Stimulated activated CD4-positive, alpha-beta T cell treated with anti-CD3 and anti-CD28 coated beads, Interleukin-2, amount 100 ng/mL, for 24 hours (primary cell): ENCODE measurements at regions not wholly inside any gene's neighbourhood (a gene's known extent, or its start where the extent isn't known, plus 50 kb on each side); places are given as distances from the start of the nearest gene placed in this dataset.

Experiments used
- DNase-seq, 2 donors: peaks; one replicate each; pipeline ENCODE4 v3.0.0-alpha.2; 2020

DNA sequence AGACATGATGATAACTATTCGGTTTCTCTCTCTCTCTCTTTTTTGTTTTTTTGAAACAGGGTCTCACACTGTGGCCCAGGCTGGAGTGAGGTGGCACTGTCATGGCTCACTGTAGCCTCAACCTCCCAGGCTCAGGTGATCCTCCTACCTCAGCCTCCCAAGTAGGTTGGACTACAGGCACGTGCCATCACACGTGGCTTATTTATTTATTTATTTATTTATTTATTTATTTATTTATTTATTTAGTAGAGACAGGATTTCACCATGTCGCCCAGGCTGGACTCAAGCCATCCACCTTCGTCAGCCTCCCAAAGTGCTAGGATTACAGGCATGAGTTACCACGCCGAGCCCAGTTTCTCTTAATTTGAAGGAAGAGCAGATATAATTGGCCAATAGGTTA, 427.9 kb upstream of the JAG1 start:
- DNase-seq, result no peak

DNA sequence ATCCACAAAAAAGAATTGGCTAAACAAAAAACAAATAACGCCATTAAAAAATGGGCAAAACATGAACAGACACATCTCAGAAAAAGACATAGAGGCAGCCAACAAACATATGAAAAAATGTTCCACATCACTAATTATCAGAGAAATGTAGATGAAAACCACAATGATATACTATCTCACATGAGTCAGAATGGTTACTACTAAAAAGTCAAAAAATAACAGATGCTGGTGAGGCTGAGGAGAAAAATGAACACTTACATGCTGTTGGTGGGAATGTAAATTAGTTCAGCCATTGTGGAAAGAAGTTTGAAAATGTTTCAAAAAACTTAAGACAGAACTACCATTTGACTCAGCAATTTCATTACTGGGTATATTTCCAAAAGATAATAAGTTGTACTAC, 430.1 kb upstream of the JAG1 start:
- no peak for DNase-seq

- DNase-seq, result no peak
These were observed 434.5 kb upstream of the JAG1 start for GRCh38 chr20:11108102-11108810.

DNA sequence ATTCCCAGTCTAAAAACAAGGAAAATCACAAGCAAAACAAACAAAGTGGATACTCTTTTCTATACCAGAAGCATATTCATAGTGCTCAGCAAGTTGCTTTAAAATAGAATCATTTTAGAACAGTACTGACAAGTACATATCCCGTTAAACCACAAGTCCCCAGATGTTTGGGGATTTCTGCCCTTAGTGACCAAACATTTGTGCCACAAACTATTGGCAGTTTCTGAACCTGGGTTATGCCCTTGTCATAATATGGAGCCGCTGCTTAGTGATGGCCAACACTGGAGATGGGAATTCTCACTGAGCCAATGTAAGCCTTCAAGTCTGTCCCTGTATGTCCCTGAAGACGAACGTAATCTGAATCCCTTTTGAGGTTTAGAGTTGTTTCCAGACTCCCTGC, 436.7 kb upstream of the JAG1 start:
- no peak for DNase-seq

GRCh38 chr20:11111191-11111590, 437.4 kb upstream of the JAG1 start:
- no peak for DNase-seq

DNA sequence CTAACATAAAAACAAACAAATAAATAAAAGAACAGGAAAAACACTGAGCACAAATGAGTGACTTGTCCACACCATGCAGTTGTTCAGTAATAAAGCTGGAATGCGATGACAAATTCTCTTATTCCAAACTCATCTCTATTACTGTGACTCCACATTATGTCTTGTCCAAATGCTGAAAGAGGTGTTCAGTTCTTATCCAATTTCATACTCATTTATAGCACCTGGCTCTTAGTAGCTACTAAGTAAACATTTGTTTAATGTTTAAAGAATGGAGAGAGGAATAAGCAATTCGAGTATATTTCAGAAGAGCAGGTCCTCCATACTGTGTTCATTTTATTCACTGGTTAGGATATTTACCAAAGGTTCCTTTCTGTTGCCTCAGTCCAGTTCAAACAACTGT, 439.0 kb upstream of the JAG1 start:
- no peak for DNase-seq

- DNase-seq, result no peak
These were observed 440.6 kb upstream of the JAG1 start for GRCh38 chr20:11114382-11114781.

GRCh38 chr20:11117808-11118528, 444.2 kb upstream of the JAG1 start:
- no peak for DNase-seq

- no peak for DNase-seq
These were observed 445.1 kb upstream of the JAG1 start for GRCh38 chr20:11118802-11119380.

DNA sequence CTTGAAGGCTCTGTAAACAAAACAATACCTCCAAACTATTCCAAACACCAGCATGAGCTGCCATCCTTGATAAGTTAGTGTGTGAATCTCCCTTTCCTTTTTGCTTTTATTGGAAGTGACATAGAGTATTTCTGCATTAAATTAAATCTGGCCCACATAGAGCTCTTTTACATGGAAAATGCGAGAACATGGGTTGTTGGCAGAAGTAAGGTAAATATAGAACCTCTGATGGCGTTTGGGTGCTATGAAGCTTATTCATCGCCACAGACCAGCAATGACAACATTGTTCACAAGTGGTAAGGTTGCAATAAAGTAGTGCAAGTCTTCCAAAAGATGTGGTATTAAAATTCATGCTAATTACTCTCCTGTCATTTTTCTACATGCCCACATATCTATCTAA, 445.8 kb upstream of the JAG1 start:
- no peak for DNase-seq

DNA sequence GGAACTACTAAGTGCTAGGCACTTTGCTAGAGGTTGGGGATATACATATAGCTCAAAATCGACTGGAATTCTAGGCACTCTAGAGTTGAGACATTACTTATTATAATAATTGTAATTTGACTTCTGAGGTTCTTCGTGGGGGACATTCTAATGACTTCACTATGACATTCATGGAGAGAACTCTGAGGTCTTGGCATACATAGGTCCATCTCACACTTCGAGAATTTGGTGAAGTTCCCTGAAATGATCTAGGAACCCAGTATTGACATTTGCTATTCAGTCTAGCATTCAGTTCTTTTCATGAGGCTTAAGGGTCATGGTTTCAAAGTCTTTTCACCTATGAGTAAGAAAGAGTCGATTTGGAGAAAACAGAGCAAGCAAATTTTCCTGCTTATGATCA, 446.6 kb upstream of the JAG1 start:
- no peak for DNase-seq

DNA sequence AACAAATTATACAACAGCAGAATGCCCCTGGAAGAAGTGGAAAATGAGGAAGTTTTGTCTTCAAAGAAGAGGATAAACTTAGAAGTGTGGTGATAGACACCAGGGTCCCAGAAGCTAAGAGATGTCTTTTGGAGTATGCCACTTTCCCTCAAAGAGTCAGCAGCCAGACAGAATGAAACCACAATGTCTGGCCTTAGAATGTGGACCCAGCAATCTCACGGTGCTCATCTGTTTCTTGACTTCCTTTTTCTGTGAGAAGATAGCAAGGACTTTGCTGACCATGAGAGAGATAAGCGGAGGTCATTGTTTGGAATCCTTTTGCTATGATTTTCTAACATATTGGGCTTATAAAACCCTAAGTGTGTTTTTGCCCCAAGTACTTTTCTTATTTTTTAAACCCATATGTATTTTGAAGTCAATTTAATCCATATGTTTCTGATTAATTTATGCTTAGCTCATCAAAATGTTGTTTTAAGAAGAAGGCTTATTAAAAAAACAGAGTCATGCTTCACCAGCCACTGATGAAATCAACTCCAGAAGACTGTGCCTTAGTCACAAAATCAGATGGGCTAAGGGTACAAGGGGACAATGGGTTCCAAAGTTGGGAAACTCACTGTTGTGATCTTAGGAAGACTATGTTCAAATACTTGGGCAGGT, 451.2 kb upstream of the JAG1 start:
- no peak for DNase-seq

GRCh38 chr20:11128220-11128718, 454.5 kb upstream of the JAG1 start:
- DNase-seq, result no peak

GRCh38 chr20:11128721-11129120, 454.9 kb upstream of the JAG1 start:
- DNase-seq, result no peak

- DNase-seq, result no peak
These were observed 456.9 kb upstream of the JAG1 start for GRCh38 chr20:11130554-11131166.

DNA sequence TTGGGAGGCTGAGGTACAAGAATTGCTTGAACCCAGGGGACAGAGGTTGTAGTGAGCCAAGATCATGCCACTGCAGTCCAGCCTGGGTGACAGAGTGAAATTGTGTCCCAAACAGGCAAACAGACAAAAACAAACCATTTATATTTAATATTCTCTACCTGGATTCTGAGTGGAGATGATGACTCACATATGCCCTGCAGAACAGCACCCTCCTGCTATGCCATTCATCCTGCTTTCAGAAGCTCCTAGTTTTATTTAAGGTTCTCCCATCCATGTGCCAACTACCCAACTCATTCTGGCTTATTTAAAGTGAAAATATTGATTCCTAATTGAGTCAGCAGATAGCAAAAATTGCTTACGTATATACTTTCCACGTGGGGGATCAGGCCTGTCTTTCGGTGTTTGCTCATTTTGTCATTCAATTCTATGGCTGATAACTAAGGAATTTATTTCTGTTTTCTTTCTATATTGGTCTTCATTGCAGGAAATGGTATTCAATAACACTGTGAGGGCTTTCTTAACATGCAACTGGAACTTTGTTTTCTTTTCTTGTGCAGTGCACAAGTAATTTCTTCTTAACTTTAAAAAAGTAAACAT, 459.1 kb upstream of the JAG1 start:
- no peak for DNase-seq

DNA sequence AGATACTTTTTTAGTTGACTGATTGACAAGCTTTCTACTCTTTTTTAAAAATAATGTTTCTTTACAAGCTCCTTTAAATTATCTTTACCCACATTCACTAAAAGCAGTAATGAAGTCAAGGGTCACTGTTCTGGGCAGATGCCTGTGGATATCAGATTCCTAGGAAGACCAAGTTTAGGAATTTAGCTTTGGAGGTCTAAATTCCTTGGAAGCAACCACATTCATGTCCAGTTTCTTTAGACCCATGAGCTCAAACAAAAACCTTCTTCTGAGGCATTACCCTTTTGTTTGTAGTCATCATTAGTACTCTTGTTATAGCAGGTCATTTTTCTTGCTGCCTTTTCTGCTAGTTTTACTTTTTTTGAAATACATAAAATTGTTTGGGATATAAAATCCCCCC, 462.9 kb upstream of the JAG1 start:
- no peak for DNase-seq

DNA sequence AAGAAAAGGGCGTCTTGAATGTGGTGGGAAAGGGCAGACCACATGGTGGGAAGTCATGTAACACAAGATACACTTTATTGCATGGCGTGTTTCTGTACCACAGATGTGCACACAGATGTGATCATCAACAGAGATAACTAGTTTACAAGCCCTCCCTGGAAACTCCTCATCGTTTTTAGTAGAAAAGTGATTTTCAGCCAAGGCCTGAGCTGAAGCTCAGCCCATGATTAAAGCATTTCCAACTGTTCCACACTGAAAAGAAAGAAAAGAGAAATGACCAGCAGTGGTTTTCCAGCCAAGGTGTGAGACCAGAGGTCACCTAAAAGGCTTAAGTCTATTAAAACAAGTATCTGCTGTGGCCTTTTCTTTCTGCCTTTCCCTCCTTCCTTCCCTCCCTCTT, 463.9 kb upstream of the JAG1 start:
- no peak for DNase-seq

GRCh38 chr20:11140359-11140758, 466.6 kb upstream of the JAG1 start:
- no peak for DNase-seq

GRCh38 chr20:11143481-11143880, 469.7 kb upstream of the JAG1 start:
- DNase-seq, result no peak

DNA sequence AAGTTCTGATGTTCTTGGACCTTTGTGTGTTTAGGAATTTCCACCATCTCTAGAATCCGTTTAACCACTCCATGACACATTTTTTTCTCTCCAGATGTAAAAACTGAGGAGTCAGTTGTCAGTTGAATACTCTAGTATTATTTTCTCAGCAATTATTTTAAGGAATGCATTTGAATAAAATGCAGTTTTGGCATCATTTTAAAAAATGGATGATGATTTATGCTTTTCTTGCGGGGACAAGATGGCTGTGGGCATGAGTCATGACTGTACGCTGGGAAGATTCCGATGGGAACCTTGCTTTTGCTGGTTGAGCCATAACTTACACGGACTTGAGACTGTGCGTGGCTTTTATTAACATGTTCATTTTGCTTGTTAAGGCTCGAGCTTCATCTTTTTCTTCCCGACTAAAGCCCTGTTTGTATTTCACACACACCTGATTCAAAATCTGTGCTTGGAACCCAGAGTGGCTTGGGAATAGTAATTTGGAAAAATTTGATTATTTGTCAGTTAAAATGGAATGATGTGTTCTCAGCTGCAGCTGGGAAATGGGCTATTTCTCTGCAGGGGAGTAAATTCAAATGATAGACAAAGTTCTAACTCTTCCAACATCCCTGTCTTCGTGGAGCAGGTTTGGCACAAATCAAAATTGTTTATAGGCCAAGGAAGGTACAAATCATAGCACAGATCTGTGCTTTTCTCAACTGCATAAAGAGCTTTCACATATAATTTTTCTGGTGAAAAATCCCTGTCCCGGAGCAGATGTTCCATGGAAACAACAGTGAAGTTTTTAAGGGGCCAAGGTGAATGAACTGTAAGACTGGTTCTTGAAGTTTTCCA, 470.5 kb upstream of the JAG1 start:
- no peak for DNase-seq

DNA sequence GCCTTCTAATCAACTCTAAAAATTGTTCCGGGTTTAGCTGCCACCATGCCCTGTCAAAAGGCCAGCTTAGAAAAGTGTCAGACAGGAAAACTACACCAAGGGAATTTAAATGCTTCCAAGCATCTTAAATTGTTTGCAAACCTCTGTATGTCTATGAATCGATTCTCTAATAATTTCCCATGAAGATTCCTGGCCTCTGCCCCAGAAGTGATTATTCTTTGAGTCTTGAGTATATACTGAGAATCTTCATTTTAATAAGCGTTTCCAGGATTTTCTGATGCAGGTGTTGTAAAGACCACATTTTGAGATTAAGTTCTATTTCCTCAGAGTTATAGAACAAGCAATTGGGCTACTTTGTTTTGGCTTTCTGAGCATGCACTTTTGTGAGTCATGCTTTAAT, 471.8 kb upstream of the JAG1 start:
- no peak for DNase-seq
